ENCODE measurements at regions not wholly inside any gene's neighbourhood (a gene's known extent, or its start where the extent isn't known, plus 50 kb on each side); places are given as distances from the start of the nearest gene placed in this dataset.

GRCh38 chr6:93017626-93018025 lies 401.7 kb downstream of the EPHA7 start:
- ATAC-seq (ENCODE audit: low FRiP score) (no peak), DNase-seq (ENCODE audit: low spot score) (no peak)
- TF ChIP-seq, protein P1, sequence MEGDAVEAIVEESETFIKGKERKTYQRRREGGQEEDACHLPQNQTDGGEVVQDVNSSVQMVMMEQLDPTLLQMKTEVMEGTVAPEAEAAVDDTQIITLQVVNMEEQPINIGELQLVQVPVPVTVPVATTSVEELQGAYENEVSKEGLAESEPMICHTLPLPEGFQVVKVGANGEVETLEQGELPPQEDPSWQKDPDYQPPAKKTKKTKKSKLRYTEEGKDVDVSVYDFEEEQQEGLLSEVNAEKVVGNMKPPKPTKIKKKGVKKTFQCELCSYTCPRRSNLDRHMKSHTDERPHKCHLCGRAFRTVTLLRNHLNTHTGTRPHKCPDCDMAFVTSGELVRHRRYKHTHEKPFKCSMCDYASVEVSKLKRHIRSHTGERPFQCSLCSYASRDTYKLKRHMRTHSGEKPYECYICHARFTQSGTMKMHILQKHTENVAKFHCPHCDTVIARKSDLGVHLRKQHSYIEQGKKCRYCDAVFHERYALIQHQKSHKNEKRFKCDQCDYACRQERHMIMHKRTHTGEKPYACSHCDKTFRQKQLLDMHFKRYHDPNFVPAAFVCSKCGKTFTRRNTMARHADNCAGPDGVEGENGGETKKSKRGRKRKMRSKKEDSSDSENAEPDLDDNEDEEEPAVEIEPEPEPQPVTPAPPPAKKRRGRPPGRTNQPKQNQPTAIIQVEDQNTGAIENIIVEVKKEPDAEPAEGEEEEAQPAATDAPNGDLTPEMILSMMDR (IDR thresholded peaks at IDR 0.05) = no peak

GRCh38 chr6:93017213-93017612 lies 402.1 kb downstream of the EPHA7 start:
- no peak for ATAC-seq (ENCODE audit: low FRiP score)
- TF ChIP-seq, protein P1 (IDR thresholded peaks at IDR 0.05) = no peak

DNA sequence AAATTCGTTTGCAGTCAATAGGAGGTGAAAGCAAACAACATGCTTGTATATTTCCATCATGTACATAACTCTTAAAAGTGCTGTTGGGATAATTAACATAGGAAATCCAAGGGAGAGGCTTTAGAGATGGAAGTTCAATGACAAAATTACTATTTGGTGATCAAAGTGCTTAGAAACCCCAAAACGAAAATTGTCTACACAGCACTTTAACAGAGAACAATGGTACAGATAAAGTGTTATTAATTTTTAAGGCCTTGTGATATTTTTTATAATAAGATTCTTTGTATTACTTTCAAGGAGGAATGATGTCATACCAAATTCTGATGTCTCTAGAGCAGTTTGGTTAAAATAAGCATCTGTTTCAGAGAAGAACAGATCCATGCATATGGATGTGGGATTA lies 406.3 kb downstream of the EPHA7 start:
- ATAC-seq (ENCODE audit: low FRiP score) = no peak

More at GRCh38 chr6:93017213-93017612, 402.1 kb downstream of the EPHA7 start:
- DNase-seq (ENCODE audit: low spot score) = no peak

GRCh38 chr6:93008375-93008774 lies 411.0 kb downstream of the EPHA7 start:
- TF ChIP-seq, protein P1 (IDR thresholded peaks at IDR 0.05) = no peak
- DNase-seq (ENCODE audit: low spot score) (no peak), ATAC-seq (ENCODE audit: low FRiP score) (no peak)

More for the DNA sequence above, 406.3 kb downstream of the EPHA7 start:
- no peak for DNase-seq (ENCODE audit: low spot score)
- TF ChIP-seq, protein P1 (IDR thresholded peaks at IDR 0.05) = no peak

DNA sequence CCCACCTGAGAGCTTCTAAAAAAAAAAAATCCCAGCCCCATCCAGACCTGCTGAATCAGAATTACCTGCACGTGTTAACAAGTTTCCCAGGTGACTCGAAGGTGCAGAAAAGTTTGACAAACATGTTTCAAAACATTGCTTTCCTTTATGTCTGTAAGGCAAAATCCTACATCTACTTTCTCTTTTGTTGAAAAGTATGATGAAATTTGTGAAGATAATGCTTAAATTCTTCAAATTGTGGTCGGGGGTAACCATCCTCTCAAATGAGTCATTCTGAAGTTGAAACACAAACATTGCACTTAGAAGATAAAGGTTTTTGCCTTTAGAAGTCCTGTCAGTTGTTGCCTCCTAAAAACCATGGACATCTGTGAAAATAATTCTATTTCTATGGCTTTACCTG lies 429.7 kb downstream of the EPHA7 start:
- no peak for ATAC-seq (ENCODE audit: low FRiP score)
- TF ChIP-seq, protein P1 (IDR thresholded peaks at IDR 0.05) = no peak

GRCh38 chr6:92979281-92979680 lies 440.1 kb downstream of the EPHA7 start:
- DNase-seq (ENCODE audit: low spot score) = no peak
- TF ChIP-seq, protein P1 (IDR thresholded peaks at IDR 0.05) = no peak
- ATAC-seq (ENCODE audit: low FRiP score) = no peak

More for the DNA sequence above, 429.7 kb downstream of the EPHA7 start:
- DNase-seq (ENCODE audit: low spot score) = no peak

DNA sequence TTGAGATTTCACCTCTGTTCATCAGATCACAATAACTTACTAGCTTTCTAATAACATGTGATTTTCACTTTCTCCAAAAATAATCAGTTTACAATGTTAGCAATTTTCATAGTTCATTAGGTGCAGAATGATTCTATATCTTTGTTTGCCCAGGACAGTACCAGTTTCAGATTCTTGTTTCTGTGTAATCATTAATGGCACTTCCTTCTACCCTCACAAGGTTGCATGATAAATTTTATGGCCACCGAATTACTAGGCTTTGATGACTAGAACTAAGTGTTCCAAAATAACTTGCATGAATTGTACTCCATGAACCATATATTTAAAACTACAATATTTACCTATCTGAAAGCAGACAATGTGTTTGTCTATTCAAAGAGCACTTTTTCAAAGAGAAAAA lies 442.3 kb downstream of the EPHA7 start:
- no peak for DNase-seq (ENCODE audit: low spot score)
- TF ChIP-seq, protein P1 (IDR thresholded peaks at IDR 0.05) = no peak
- ATAC-seq (ENCODE audit: low FRiP score) = no peak
